Activated T-cell treated with anti-CD3 and anti-CD28 coated beads, Interleukin-2, amount 50 U/mL, for 72 hours (primary cell): ENCODE measurements at regions not wholly inside any gene's neighbourhood (a gene's known extent, or its start where the extent isn't known, plus 50 kb on each side); places are given as distances from the start of the nearest gene placed in this dataset.
"Not testable (repeated sequence)": the region's sequence is repeated elsewhere in the genome, so short reads cannot be mapped to it uniquely, and the experiment has no call there.

Source experiments
- ATAC-seq, 2 donors: fragments of 150-1000 bp; cut with Tn5 transposase; replicated peaks in 1 of 2; 2 replicates each; pipeline ENCODE4 v1.10.0; 2021; ENCODE audit warnings: moderate library complexity in 2 of 2, mild to moderate bottlenecking in 1 of 2
- DNase-seq, 2 donors: peaks; one replicate each; pipeline ENCODE4 v3.0.0; 2021 to 2022; ENCODE audit warnings: mixed read lengths in 1 of 2
- H3K27ac Mint-ChIP-seq: one replicate; pipeline ENCODE4 v1.8.0; 2022; ENCODE audit warnings: mild to moderate bottlenecking, moderate library complexity, mixed read lengths
- H3K27me3 Mint-ChIP-seq: one replicate; pipeline ENCODE4 v1.8.0; 2022; ENCODE audit warnings: low read depth, mixed read lengths
- H3K36me3 Mint-ChIP-seq, 2 donors: one replicate each; pipeline ENCODE4 v1.8.0; 2022; ENCODE audit warnings: mixed read lengths in 2 of 2, mild to moderate bottlenecking in 1 of 2; ENCODE audit not compliant: insufficient read depth in 2 of 2
- H3K4me1 Mint-ChIP-seq: one replicate; pipeline ENCODE4 v1.8.0; 2022; ENCODE audit warnings: low read depth, mixed read lengths
- H3K4me3 Mint-ChIP-seq, 2 donors: one replicate each; pipeline ENCODE4 v1.8.0; 2022; ENCODE audit warnings: mild to moderate bottlenecking in 2 of 2, mixed read lengths in 2 of 2, moderate library complexity in 2 of 2
- H3K9me3 Mint-ChIP-seq, 2 donors: one replicate each; pipeline ENCODE4 v1.8.0; 2022; ENCODE audit warnings: mixed read lengths in 2 of 2

GRCh38 chrX:56343219-56343618, 111.1 kb downstream of the KLF8 start:
- Mint-ChIP-seq H3K36me3 (peaks cover 3 to 18% of the 10 kb centered on the region in 2 donors), H3K27me3 (peaks cover 20% of the 10 kb centered on the region), H3K4me3 (no peak overlapping the region), H3K4me1 (peaks cover 17% of the 10 kb centered on the region), H3K9me3 (peaks cover 7 to 8% of the 10 kb centered on the region in 2 donors), H3K27ac (no peak overlapping the region)
- no peak for ATAC-seq
- DNase-seq = no peak

GRCh38 chrX:56343664-56344063, 111.5 kb downstream of the KLF8 start:
- DNase-seq (no peak), ATAC-seq (no peak)
- H3K27me3 Mint-ChIP-seq = peaks cover 20% of the 10 kb centered on the region
- H3K4me3 Mint-ChIP-seq = peak overlapping the region in 1 of 2 donors; percentile 47
- peaks cover 3 to 17% of the 10 kb centered on the region in 2 donors for H3K36me3 Mint-ChIP-seq
- peaks cover 17% of the 10 kb centered on the region for H3K4me1 Mint-ChIP-seq
- no peak overlapping the region for H3K27ac Mint-ChIP-seq
- H3K9me3 Mint-ChIP-seq = peaks cover 5 to 7% of the 10 kb centered on the region in 2 donors

DNA sequence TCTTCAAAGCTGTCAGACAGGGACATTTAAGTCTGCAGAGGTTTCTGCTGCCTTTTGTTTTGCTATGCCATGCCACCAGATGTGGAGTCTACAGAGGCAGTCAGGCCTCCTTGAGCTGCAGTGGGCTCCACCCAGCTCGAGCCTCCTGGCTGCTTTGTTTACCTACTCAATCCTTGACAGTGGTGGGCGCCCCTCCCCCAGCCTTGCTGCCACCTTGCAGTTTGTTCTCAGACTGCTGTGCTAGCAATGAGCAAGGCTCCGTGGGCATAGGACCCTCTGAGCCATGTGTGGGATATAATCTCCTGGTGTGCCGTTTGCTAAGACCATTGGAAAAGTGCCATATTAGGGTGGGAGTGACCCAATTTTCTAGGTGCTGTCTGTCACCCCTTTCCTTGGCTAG, 126.0 kb downstream of the KLF8 start:
- not testable (repeated sequence) for H3K27ac Mint-ChIP-seq, H3K9me3 Mint-ChIP-seq, H3K4me1 Mint-ChIP-seq, H3K4me3 Mint-ChIP-seq, DNase-seq, ATAC-seq
- H3K27me3 Mint-ChIP-seq = peaks cover 21% of the 10 kb centered on the region
- H3K36me3 Mint-ChIP-seq = peaks cover 8 to 11% of the 10 kb centered on the region in 2 donors

GRCh38 chrX:56365171-56365570, 133.0 kb downstream of the KLF8 start:
- Mint-ChIP-seq H3K4me3 (peak overlapping the region; percentile 33 to 58), H3K27ac (peak overlapping the region; percentile 64), H3K4me1 (peaks cover 40% of the 10 kb centered on the region)
- not testable (repeated sequence) for DNase-seq, H3K9me3 Mint-ChIP-seq, H3K27me3 Mint-ChIP-seq, H3K36me3 Mint-ChIP-seq, ATAC-seq

DNA sequence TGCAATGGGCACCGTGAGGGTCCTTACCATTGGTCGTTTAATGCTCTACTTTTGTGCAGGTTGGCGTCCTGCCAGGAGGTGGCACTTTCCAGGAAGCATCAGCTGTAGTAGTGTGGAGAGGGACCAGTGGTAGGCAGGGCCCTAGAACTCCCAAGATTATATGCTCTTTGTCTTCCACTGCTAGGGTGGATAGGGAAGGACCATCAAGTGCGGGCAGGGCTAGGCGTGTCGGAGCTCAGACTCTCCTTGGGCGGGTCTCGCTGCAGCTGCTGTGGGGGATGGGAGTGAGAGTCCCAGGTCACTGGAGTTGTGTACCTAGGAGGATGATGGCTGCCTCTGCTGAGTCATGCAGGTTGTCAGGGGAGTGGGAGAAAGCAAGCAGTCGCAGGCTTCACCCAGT, 134.7 kb downstream of the KLF8 start:
- H3K4me1 Mint-ChIP-seq = peaks cover 40% of the 10 kb centered on the region
- ATAC-seq = no peak
- H3K9me3 Mint-ChIP-seq = peaks cover 0 to 3% of the 10 kb centered on the region in 2 donors
- H3K36me3 Mint-ChIP-seq = peaks cover 7 to 9% of the 10 kb centered on the region in 2 donors
- peaks cover 6% of the 10 kb centered on the region for H3K27me3 Mint-ChIP-seq
- peak overlapping the region in 1 of 2 donors; percentile 14 for H3K4me3 Mint-ChIP-seq
- no peak for DNase-seq
- no peak overlapping the region for H3K27ac Mint-ChIP-seq

GRCh38 chrX:56368962-56369361, 136.8 kb downstream of the KLF8 start:
- peaks cover 9 to 11% of the 10 kb centered on the region in 2 donors for H3K36me3 Mint-ChIP-seq
- peak overlapping the region; percentile 80 for H3K27ac Mint-ChIP-seq
- ATAC-seq = no peak
- H3K9me3 Mint-ChIP-seq = peaks cover 0 to 3% of the 10 kb centered on the region in 2 donors
- DNase-seq = no peak
- peaks cover 6% of the 10 kb centered on the region for H3K27me3 Mint-ChIP-seq
- H3K4me1 Mint-ChIP-seq = peaks cover 40% of the 10 kb centered on the region
- peak overlapping the region; percentile 40 to 74 for H3K4me3 Mint-ChIP-seq

DNA sequence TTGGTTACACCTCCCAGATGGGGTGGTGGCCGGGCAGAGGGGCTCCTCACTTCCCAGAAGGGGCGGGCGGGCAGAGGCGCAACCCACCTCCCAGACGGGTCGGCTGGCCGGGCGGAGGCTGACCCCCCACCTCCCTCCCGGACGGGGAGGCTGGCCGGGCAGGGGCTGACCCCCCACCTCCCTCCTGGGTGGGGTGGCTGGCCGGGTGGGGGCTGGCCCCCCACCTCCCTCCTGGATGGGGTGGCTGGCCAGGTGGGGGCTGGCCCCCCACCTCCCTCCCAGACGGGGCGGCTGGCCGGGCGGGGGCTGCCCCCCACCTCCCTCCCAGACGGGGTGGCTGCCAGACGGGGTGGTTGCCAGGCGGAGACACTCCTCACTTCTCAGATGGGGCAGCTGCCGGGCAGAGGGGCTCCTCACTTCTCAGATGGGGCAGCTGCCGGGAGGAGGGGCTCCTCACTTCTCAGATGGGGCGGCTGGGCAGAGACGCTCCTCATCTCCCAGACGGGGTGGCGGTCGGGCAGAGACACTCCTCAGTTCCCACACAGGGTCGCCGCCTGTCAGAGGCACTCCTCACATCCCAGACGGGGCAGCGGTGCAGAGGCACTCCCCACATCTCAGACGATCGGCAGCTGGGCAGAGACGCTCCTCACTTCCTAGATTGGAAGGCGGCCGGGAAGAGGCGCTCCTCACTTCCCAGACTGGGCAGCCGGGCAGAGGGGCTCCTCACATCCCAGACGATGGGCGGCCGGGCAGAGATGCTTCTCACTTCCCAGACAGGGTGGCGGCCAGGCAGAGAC, 148.0 kb downstream of the KLF8 start:
- H3K4me1 Mint-ChIP-seq = peaks cover 35% of the 10 kb centered on the region
- H3K36me3 Mint-ChIP-seq, ATAC-seq, H3K27ac Mint-ChIP-seq, H3K9me3 Mint-ChIP-seq, H3K27me3 Mint-ChIP-seq, DNase-seq, H3K4me3 Mint-ChIP-seq: not testable (repeated sequence)

DNA sequence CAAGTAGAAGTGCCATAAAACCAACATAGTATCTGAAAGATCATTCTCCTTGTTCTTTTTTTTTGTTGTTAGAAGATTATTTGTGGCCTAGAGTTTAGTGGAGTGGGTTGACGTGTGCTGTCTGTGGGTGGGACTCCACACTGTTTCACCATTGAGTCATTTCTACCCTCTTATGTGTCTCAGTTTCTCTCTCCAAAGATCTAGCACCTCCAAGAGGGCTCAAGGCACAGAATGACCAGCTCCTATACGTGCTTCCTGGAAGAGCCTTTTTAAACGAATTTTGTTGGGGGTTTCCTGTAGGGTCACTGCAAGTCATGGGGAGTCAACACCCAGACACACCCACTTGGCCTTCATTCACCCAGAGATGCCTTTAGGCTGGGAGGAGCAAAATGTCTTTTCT, 150.1 kb downstream of the KLF8 start:
- peak; percentile 35 to 45 for DNase-seq

GRCh38 chrX:56385336-56385735, 153.2 kb downstream of the KLF8 start:
- no peak for DNase-seq
- Mint-ChIP-seq H3K9me3 (peaks cover 0 to 1% of the 10 kb centered on the region in 2 donors), H3K27me3 (no peaks in the 10 kb centered on the region), H3K4me3 (peak overlapping the region; percentile 59 to 72), H3K27ac (peak overlapping the region; percentile 84), H3K36me3 (peaks cover 0 to 6% of the 10 kb centered on the region in 2 donors), H3K4me1 (peaks cover 44% of the 10 kb centered on the region)
- no peak for ATAC-seq

More for the DNA sequence above, 150.1 kb downstream of the KLF8 start:
- Mint-ChIP-seq H3K9me3 (peaks cover 0 to 1% of the 10 kb centered on the region in 2 donors), H3K27ac (peak overlapping the region; percentile 87), H3K36me3 (peaks cover 0 to 6% of the 10 kb centered on the region in 2 donors), H3K27me3 (no peaks in the 10 kb centered on the region), H3K4me3 (peak overlapping the region; percentile 47 to 79), H3K4me1 (peaks cover 44% of the 10 kb centered on the region)
- peak; percentile 99 for ATAC-seq

- no peak for ATAC-seq
- no peak for DNase-seq
- Mint-ChIP-seq H3K9me3 (no peaks in the 10 kb centered on the region), H3K27ac (peak overlapping the region; percentile 84), H3K36me3 (peaks cover 0 to 6% of the 10 kb centered on the region in 2 donors), H3K4me3 (peak overlapping the region; percentile 59 to 72), H3K27me3 (peaks cover under 1% of the 10 kb centered on the region), H3K4me1 (peaks cover 44% of the 10 kb centered on the region)
Measured at GRCh38 chrX:56385960-56386359, 153.8 kb downstream of the KLF8 start.

GRCh38 chrX:56397636-56398035, 165.5 kb downstream of the KLF8 start:
- H3K27ac Mint-ChIP-seq = peak overlapping the region; percentile 91
- peaks cover 6% of the 10 kb centered on the region for H3K27me3 Mint-ChIP-seq
- ATAC-seq (peak; percentile 93 to 94), DNase-seq (peak; percentile 9 to 18)
- peaks cover 29% of the 10 kb centered on the region for H3K4me1 Mint-ChIP-seq
- peak overlapping the region; percentile 67 to 68 for H3K4me3 Mint-ChIP-seq
- no peaks in the 10 kb centered on the region for H3K9me3 Mint-ChIP-seq
- H3K36me3 Mint-ChIP-seq = peaks cover 6 to 13% of the 10 kb centered on the region in 2 donors

DNA sequence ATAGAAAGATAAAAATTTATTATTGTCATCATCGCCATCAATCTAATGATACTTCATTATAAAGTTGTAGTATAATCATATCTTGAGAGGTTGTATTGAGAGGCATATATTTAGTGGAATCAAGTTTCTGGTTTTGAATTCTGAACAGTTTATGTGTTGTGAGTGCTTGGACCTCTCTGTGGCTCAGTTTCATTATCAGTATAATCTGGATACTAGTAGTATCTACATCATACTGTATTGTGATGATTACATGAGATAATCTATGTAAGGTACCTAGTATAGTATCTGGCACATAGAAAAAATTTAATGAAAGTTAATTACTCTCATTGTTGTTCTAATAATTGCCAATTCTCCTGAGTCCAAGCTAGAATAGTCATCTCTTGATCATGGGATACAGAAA, 161.2 kb upstream of the UBQLN2 start:
- H3K27me3 Mint-ChIP-seq = no peaks in the 10 kb centered on the region
- H3K4me3 Mint-ChIP-seq = no peak overlapping the region
- DNase-seq (no peak), ATAC-seq (peak; percentile 34 to 53)
- H3K4me1 Mint-ChIP-seq = peaks cover 16% of the 10 kb centered on the region
- H3K9me3 Mint-ChIP-seq = peaks cover 0 to 2% of the 10 kb centered on the region in 2 donors
- no peak overlapping the region for H3K27ac Mint-ChIP-seq
- H3K36me3 Mint-ChIP-seq = peaks cover 5 to 7% of the 10 kb centered on the region in 2 donors

GRCh38 chrX:56429581-56429980, 133.8 kb upstream of the UBQLN2 start:
- H3K4me1 Mint-ChIP-seq = peaks cover 8% of the 10 kb centered on the region
- no peak for ATAC-seq
- H3K27ac Mint-ChIP-seq = no peak overlapping the region
- peaks cover 0 to 4% of the 10 kb centered on the region in 2 donors for H3K9me3 Mint-ChIP-seq
- no peak for DNase-seq
- H3K36me3 Mint-ChIP-seq = peaks cover 0 to 8% of the 10 kb centered on the region in 2 donors
- H3K27me3 Mint-ChIP-seq = peaks cover 9% of the 10 kb centered on the region
- H3K4me3 Mint-ChIP-seq = no peak overlapping the region
